SU-DHL-6 (cell line): ENCODE measurements at regions not wholly inside any gene's neighbourhood (a gene's known extent, or its start where the extent isn't known, plus 50 kb on each side); places are given as distances from the start of the nearest gene placed in this dataset.

Source experiments
- EZH2phosphoT487 ChIP-seq: fragments of 200-600 bp; sonication (generic), shearing (Covaris generic); conservative IDR thresholded peaks from 2 replicates; pipeline ENCODE4 v1.6.1; 2018; ENCODE audit warnings: mild to moderate bottlenecking, antibody characterized with exemption, low read length, moderate library complexity, mixed read lengths
- TF ChIP-seq, protein P1 (sequence below): fragments of 200-600 bp; sonication (generic); IDR thresholded peaks from one replicate; pipeline ENCODE4 v1.5.1; 2017; ENCODE audit warnings: antibody characterized with exemption, mild to moderate bottlenecking, low read length, moderate library complexity; ENCODE audit not compliant: insufficient read depth, poor library complexity, severe bottlenecking

DNA sequence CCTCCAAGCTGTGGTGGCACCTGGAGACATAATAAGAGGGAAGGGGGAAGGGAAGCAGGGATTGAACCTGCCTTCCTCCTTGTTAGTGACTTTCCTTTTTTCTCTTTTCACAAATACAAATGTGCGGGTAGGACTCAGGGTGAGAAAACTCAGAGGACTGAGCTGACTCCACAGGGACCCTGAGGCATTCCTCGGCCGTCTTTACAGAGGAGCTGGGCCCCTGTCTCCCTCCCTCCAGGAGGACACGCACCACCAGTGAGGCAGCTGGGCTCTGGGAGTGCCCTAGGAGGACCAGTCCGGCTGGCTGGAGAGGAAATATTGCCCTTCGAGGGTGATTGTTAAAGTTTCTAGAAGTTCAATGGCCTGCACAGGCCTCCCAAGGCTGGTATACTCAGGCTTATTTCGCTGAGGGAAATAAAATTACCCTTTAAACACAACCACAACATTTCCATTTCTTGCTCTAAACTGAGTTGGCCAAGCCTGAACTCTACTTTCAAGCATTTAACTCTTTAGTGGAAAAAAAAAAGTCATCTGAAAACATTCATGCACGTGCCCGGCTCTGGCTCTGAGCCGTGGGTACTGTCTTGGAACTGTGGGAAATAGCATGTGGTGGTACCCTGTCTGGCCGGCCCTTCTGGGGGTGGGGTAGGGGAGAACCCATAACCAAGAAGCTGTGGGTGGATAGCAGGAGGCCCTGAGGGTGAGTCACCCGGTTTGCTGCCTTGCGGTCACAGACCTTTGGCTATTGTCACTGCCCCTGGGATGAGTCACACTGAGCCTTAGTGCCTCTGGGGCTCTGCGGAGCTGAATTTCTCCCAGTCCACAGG is 116.0 kb downstream of the COPS8 start:
- TF ChIP-seq, protein P1, sequence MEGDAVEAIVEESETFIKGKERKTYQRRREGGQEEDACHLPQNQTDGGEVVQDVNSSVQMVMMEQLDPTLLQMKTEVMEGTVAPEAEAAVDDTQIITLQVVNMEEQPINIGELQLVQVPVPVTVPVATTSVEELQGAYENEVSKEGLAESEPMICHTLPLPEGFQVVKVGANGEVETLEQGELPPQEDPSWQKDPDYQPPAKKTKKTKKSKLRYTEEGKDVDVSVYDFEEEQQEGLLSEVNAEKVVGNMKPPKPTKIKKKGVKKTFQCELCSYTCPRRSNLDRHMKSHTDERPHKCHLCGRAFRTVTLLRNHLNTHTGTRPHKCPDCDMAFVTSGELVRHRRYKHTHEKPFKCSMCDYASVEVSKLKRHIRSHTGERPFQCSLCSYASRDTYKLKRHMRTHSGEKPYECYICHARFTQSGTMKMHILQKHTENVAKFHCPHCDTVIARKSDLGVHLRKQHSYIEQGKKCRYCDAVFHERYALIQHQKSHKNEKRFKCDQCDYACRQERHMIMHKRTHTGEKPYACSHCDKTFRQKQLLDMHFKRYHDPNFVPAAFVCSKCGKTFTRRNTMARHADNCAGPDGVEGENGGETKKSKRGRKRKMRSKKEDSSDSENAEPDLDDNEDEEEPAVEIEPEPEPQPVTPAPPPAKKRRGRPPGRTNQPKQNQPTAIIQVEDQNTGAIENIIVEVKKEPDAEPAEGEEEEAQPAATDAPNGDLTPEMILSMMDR = no peak
- TF ChIP-seq EZH2phosphoT487 = no peak
